Left ventricle myocardium superior (tissue), 1 donor: ENCODE measurements at regions not wholly inside any gene's neighbourhood (a gene's known extent, or its start where the extent isn't known, plus 50 kb on each side); places are given as distances from the start of the nearest gene placed in this dataset.

ENCODE experiments used
- ATAC-seq: fragments of 200-7000 bp; cut with Tn5 transposase; one replicate; pipeline ENCODE4 v1.9.1; 2020; ENCODE audit warnings: mild to moderate bottlenecking, moderate library complexity
- DNase-seq: peaks from one replicate; pipeline ENCODE4 v3.0.0-alpha.2; 2020
- intact Hi-C: fragments of 100-400 bp; cut with micrococcal nuclease; formaldehyde crosslinking; loops from one replicate; pipeline ENCODE4 v1.11.0; 2022
- donor health status: DM: no; HTN: yes; CAD: no; lungs with severe emphysema.

GRCh38 chr5:103910786-103911185 is 348.2 kb upstream of the NUDT12 start:
- intact Hi-C loops = no loop called here
- no peak for ATAC-seq
- DNase-seq = no peak

GRCh38 chr5:103910011-103910410 is 347.4 kb upstream of the NUDT12 start:
- ATAC-seq = no peak
- no peak for DNase-seq
- intact Hi-C loops = no loop called here

- ATAC-seq (no peak), DNase-seq (no peak)
- intact Hi-C loops = no loop called here
Measured at GRCh38 chr5:103909391-103909790, 346.8 kb upstream of the NUDT12 start.

GRCh38 chr5:103908336-103909080 is 345.9 kb upstream of the NUDT12 start:
- intact Hi-C loops = no loop called here
- DNase-seq (no peak), ATAC-seq (no peak)

GRCh38 chr5:103907001-103907400 is 344.4 kb upstream of the NUDT12 start:
- intact Hi-C loops = no loop called here
- no peak for DNase-seq
- no peak for ATAC-seq

GRCh38 chr5:103904651-103905050 is 342.1 kb upstream of the NUDT12 start:
- DNase-seq (no peak), ATAC-seq (no peak)
- intact Hi-C loops = no loop called here

GRCh38 chr5:103902893-103903292 is 340.3 kb upstream of the NUDT12 start:
- intact Hi-C loops = no loop called here
- ATAC-seq (no peak), DNase-seq (no peak)

- intact Hi-C loops = no loop called here
- no peak for ATAC-seq
Measured at GRCh38 chr5:103901885-103902284, 339.3 kb upstream of the NUDT12 start.

GRCh38 chr5:103896593-103896992 is 334.0 kb upstream of the NUDT12 start:
- no peak for ATAC-seq
- intact Hi-C loops = no loop called here
- no peak for DNase-seq

More at GRCh38 chr5:103901885-103902284, 339.3 kb upstream of the NUDT12 start:
- DNase-seq = no peak

- no peak for DNase-seq
Measured at GRCh38 chr5:103895738-103896137, 333.1 kb upstream of the NUDT12 start.

GRCh38 chr5:103894882-103895281 is 332.3 kb upstream of the NUDT12 start:
- DNase-seq (no peak), ATAC-seq (no peak)
- intact Hi-C loops = no loop called here

More at GRCh38 chr5:103895738-103896137, 333.1 kb upstream of the NUDT12 start:
- no peak for ATAC-seq
- intact Hi-C loops = no loop called here

- intact Hi-C loops = no loop called here
- ATAC-seq = no peak
Measured at GRCh38 chr5:103891151-103891550, 328.6 kb upstream of the NUDT12 start.

GRCh38 chr5:103890313-103890712 is 327.7 kb upstream of the NUDT12 start:
- DNase-seq = no peak

More at GRCh38 chr5:103891151-103891550, 328.6 kb upstream of the NUDT12 start:
- no peak for DNase-seq

GRCh38 chr5:103889500-103890209 is 327.1 kb upstream of the NUDT12 start:
- intact Hi-C loops = no loop called here

More at GRCh38 chr5:103890313-103890712, 327.7 kb upstream of the NUDT12 start:
- intact Hi-C loops = no loop called here
- no peak for ATAC-seq

GRCh38 chr5:103886826-103887225 is 324.2 kb upstream of the NUDT12 start:
- no peak for DNase-seq
- intact Hi-C loops = no loop called here
- ATAC-seq = no peak

More at GRCh38 chr5:103889500-103890209, 327.1 kb upstream of the NUDT12 start:
- no peak for DNase-seq
- no peak for ATAC-seq

- intact Hi-C loops = no loop called here
- ATAC-seq (no peak), DNase-seq (no peak)
Measured at GRCh38 chr5:103883143-103883542, 320.6 kb upstream of the NUDT12 start.

GRCh38 chr5:103881560-103881959 is 319.0 kb upstream of the NUDT12 start:
- intact Hi-C loops = no loop called here
- no peak for DNase-seq
- ATAC-seq = no peak

- ATAC-seq (no peak), DNase-seq (no peak)
- intact Hi-C loops = no loop called here
Measured at GRCh38 chr5:103867857-103868598, 305.4 kb upstream of the NUDT12 start.

- DNase-seq (no peak), ATAC-seq (no peak)
- intact Hi-C loops = no loop called here
Measured at GRCh38 chr5:103866169-103866568, 303.6 kb upstream of the NUDT12 start.

GRCh38 chr5:103862398-103862797 is 299.8 kb upstream of the NUDT12 start:
- DNase-seq (no peak), ATAC-seq (no peak)
- intact Hi-C loops = no loop called here
